Activated T-helper 17 cell treated with anti-CD3 and anti-CD28 coated beads, Interleukin-2, amount 50 U/mL, for 72 hours (primary cell): ENCODE measurements at regions not wholly inside any gene's neighbourhood (a gene's known extent, or its start where the extent isn't known, plus 50 kb on each side); places are given as distances from the start of the nearest gene placed in this dataset.
"Not testable (repeated sequence)": the region's sequence is repeated elsewhere in the genome, so short reads cannot be mapped to it uniquely, and the experiment has no call there.

ENCODE experiments used
- ATAC-seq: fragments of 150-1000 bp; cut with Tn5 transposase; replicated peaks from 2 replicates; pipeline ENCODE4 v1.10.0; 2021; ENCODE audit warnings: mild to moderate bottlenecking, moderate library complexity
- H3K27ac Mint-ChIP-seq: one replicate; pipeline ENCODE4 v1.8.0; 2022; ENCODE audit warnings: mixed read lengths
- H3K27me3 Mint-ChIP-seq: one replicate; pipeline ENCODE4 v1.8.0; 2022; ENCODE audit warnings: mixed read lengths
- H3K36me3 Mint-ChIP-seq: one replicate; pipeline ENCODE4 v1.8.0; 2022; ENCODE audit warnings: low read depth, mild to moderate bottlenecking, mixed read lengths
- H3K4me1 Mint-ChIP-seq: one replicate; pipeline ENCODE4 v1.8.0; 2022; ENCODE audit warnings: mixed read lengths
- H3K4me3 Mint-ChIP-seq: one replicate; pipeline ENCODE4 v1.8.0; 2022; ENCODE audit warnings: mild to moderate bottlenecking, mixed read lengths
- H3K9me3 Mint-ChIP-seq: one replicate; pipeline ENCODE4 v1.8.0; 2022; ENCODE audit warnings: mixed read lengths

GRCh38 chr17:62226610-62227240 lies 153.6 kb upstream of the EFCAB3 start:
- H3K36me3 Mint-ChIP-seq, H3K4me1 Mint-ChIP-seq, H3K27ac Mint-ChIP-seq, ATAC-seq, H3K9me3 Mint-ChIP-seq, H3K4me3 Mint-ChIP-seq, H3K27me3 Mint-ChIP-seq: not testable (repeated sequence)

- H3K4me3 Mint-ChIP-seq, ATAC-seq, H3K27ac Mint-ChIP-seq, H3K36me3 Mint-ChIP-seq, H3K9me3 Mint-ChIP-seq, H3K27me3 Mint-ChIP-seq, H3K4me1 Mint-ChIP-seq: not testable (repeated sequence)
Measured at GRCh38 chr17:62223585-62223984, 156.8 kb upstream of the EFCAB3 start.

- no peak for ATAC-seq
- no peak overlapping the region for H3K27ac Mint-ChIP-seq
- H3K4me3 Mint-ChIP-seq, result no peak overlapping the region
- H3K27me3 Mint-ChIP-seq, result peaks cover under 1% of the 10 kb centered on the region
- no peaks in the 10 kb centered on the region for H3K4me1 Mint-ChIP-seq
- no peaks in the 10 kb centered on the region for H3K9me3 Mint-ChIP-seq
- H3K36me3 Mint-ChIP-seq, result no peaks in the 10 kb centered on the region
Measured at GRCh38 chr17:62219221-62219899, 154.3 kb upstream of the MED13 start.

- Mint-ChIP-seq H3K4me1 (no peaks in the 10 kb centered on the region), H3K27me3 (peaks cover 10% of the 10 kb centered on the region), H3K9me3 (no peaks in the 10 kb centered on the region), H3K4me3 (no peak overlapping the region), H3K36me3 (no peaks in the 10 kb centered on the region), H3K27ac (no peak overlapping the region)
- ATAC-seq, result no peak
Measured at GRCh38 chr17:62216847-62217246, 151.8 kb upstream of the MED13 start.

- not testable (repeated sequence) for ATAC-seq, H3K36me3 Mint-ChIP-seq, H3K4me1 Mint-ChIP-seq, H3K9me3 Mint-ChIP-seq, H3K4me3 Mint-ChIP-seq, H3K27ac Mint-ChIP-seq
- H3K27me3 Mint-ChIP-seq, result peaks cover 14% of the 10 kb centered on the region
Measured at GRCh38 chr17:62215891-62216290, 150.8 kb upstream of the MED13 start.

- Mint-ChIP-seq H3K9me3 (no peaks in the 10 kb centered on the region), H3K4me3 (no peak overlapping the region), H3K36me3 (no peaks in the 10 kb centered on the region), H3K27ac (no peak overlapping the region), H3K4me1 (no peaks in the 10 kb centered on the region), H3K27me3 (peaks cover 6% of the 10 kb centered on the region)
- no peak for ATAC-seq
Measured at GRCh38 chr17:62206550-62206949, 141.5 kb upstream of the MED13 start.

GRCh38 chr17:62197156-62197555 lies 132.1 kb upstream of the MED13 start:
- H3K27ac Mint-ChIP-seq, H3K4me1 Mint-ChIP-seq, H3K4me3 Mint-ChIP-seq, H3K9me3 Mint-ChIP-seq, H3K27me3 Mint-ChIP-seq, ATAC-seq, H3K36me3 Mint-ChIP-seq: not testable (repeated sequence)

- ATAC-seq, H3K4me3 Mint-ChIP-seq, H3K27ac Mint-ChIP-seq, H3K4me1 Mint-ChIP-seq, H3K9me3 Mint-ChIP-seq, H3K36me3 Mint-ChIP-seq, H3K27me3 Mint-ChIP-seq: not testable (repeated sequence)
Measured at GRCh38 chr17:62196587-62196986, 131.5 kb upstream of the MED13 start.

GRCh38 chr17:62194401-62194800 lies 129.3 kb upstream of the MED13 start:
- Mint-ChIP-seq H3K4me1 (peaks cover 5% of the 10 kb centered on the region), H3K9me3 (no peaks in the 10 kb centered on the region)
- no peak for ATAC-seq

GRCh38 chr17:62193249-62193648 lies 128.2 kb upstream of the MED13 start:
- Mint-ChIP-seq H3K4me1 (peaks cover 5% of the 10 kb centered on the region), H3K27me3 (no peaks in the 10 kb centered on the region), H3K4me3 (no peak overlapping the region), H3K9me3 (no peaks in the 10 kb centered on the region), H3K36me3 (no peaks in the 10 kb centered on the region), H3K27ac (no peak overlapping the region)
- no peak for ATAC-seq

More at GRCh38 chr17:62194401-62194800, 129.3 kb upstream of the MED13 start:
- no peaks in the 10 kb centered on the region for H3K27me3 Mint-ChIP-seq
- H3K4me3 Mint-ChIP-seq, result no peak overlapping the region
- H3K36me3 Mint-ChIP-seq, result no peaks in the 10 kb centered on the region
- H3K27ac Mint-ChIP-seq, result no peak overlapping the region

- no peak for ATAC-seq
- Mint-ChIP-seq H3K36me3 (no peaks in the 10 kb centered on the region), H3K27ac (no peak overlapping the region), H3K9me3 (no peaks in the 10 kb centered on the region), H3K4me3 (no peak overlapping the region), H3K27me3 (peaks cover 4% of the 10 kb centered on the region), H3K4me1 (peaks cover 5% of the 10 kb centered on the region)
Measured at GRCh38 chr17:62191390-62192361, 126.6 kb upstream of the MED13 start.

- H3K27me3 Mint-ChIP-seq, result peaks cover 4% of the 10 kb centered on the region
Measured at GRCh38 chr17:62189377-62189776, 124.3 kb upstream of the MED13 start.

GRCh38 chr17:62188713-62189112 lies 123.6 kb upstream of the MED13 start:
- no peak overlapping the region for H3K27ac Mint-ChIP-seq

More at GRCh38 chr17:62189377-62189776, 124.3 kb upstream of the MED13 start:
- Mint-ChIP-seq H3K36me3 (no peaks in the 10 kb centered on the region), H3K4me3 (no peak overlapping the region), H3K4me1 (peaks cover 5% of the 10 kb centered on the region), H3K27ac (no peak overlapping the region), H3K9me3 (no peaks in the 10 kb centered on the region)
- no peak for ATAC-seq

GRCh38 chr17:62187681-62188080 lies 122.6 kb upstream of the MED13 start:
- no peaks in the 10 kb centered on the region for H3K9me3 Mint-ChIP-seq
- H3K36me3 Mint-ChIP-seq, result no peaks in the 10 kb centered on the region
- no peak for ATAC-seq
- no peak overlapping the region for H3K27ac Mint-ChIP-seq
- peaks cover 4% of the 10 kb centered on the region for H3K27me3 Mint-ChIP-seq
- H3K4me1 Mint-ChIP-seq, result peaks cover 5% of the 10 kb centered on the region
- H3K4me3 Mint-ChIP-seq, result no peak overlapping the region

More at GRCh38 chr17:62188713-62189112, 123.6 kb upstream of the MED13 start:
- no peak overlapping the region for H3K4me3 Mint-ChIP-seq
- no peaks in the 10 kb centered on the region for H3K9me3 Mint-ChIP-seq
- peaks cover 4% of the 10 kb centered on the region for H3K27me3 Mint-ChIP-seq
- no peak for ATAC-seq
- no peaks in the 10 kb centered on the region for H3K36me3 Mint-ChIP-seq
- peaks cover 5% of the 10 kb centered on the region for H3K4me1 Mint-ChIP-seq
